GM06990 (cell line): ENCODE measurements at regions not wholly inside any gene's neighbourhood (a gene's known extent, or its start where the extent isn't known, plus 50 kb on each side); places are given as distances from the start of the nearest gene placed in this dataset.

ENCODE experiments used
- DNase-seq: peaks from one replicate; pipeline ENCODE4 v3.0.0-alpha.2; 2011; ENCODE audit not compliant: insufficient read length; ENCODE audit errors: extremely low read depth
- H3K27me3 ChIP-seq: replicated peaks from 2 replicates; pipeline ENCODE4 v1.6.0; 2011; ENCODE audit warnings: low read length; ENCODE audit not compliant: control insufficient read depth, insufficient read depth
- H3K36me3 ChIP-seq: 2 replicates; pipeline ENCODE4 v1.5.1; 2011; ENCODE audit warnings: low read length; ENCODE audit not compliant: control insufficient read depth, insufficient read depth
- H3K4me3 ChIP-seq: replicated peaks from 2 replicates; pipeline ENCODE4 v1.5.1; 2011; ENCODE audit warnings: low read depth, mild to moderate bottlenecking, control low read depth, low read length
- TF ChIP-seq, protein P1 (sequence below): IDR thresholded peaks from 2 replicates; pipeline ENCODE4 v1.5.1; 2011; ENCODE audit warnings: low read length, control low read depth, mild to moderate bottlenecking, inconsistent platforms; ENCODE audit not compliant: insufficient read depth, poor library complexity, severe bottlenecking

- DNase-seq: no peak
- TF ChIP-seq, protein P1, sequence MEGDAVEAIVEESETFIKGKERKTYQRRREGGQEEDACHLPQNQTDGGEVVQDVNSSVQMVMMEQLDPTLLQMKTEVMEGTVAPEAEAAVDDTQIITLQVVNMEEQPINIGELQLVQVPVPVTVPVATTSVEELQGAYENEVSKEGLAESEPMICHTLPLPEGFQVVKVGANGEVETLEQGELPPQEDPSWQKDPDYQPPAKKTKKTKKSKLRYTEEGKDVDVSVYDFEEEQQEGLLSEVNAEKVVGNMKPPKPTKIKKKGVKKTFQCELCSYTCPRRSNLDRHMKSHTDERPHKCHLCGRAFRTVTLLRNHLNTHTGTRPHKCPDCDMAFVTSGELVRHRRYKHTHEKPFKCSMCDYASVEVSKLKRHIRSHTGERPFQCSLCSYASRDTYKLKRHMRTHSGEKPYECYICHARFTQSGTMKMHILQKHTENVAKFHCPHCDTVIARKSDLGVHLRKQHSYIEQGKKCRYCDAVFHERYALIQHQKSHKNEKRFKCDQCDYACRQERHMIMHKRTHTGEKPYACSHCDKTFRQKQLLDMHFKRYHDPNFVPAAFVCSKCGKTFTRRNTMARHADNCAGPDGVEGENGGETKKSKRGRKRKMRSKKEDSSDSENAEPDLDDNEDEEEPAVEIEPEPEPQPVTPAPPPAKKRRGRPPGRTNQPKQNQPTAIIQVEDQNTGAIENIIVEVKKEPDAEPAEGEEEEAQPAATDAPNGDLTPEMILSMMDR: no peak
- no peaks in the 10 kb centered on the region for H3K36me3 ChIP-seq
Observed at GRCh38 chr16:51445250-51445649, 294.2 kb upstream of the SALL1 start.

DNA sequence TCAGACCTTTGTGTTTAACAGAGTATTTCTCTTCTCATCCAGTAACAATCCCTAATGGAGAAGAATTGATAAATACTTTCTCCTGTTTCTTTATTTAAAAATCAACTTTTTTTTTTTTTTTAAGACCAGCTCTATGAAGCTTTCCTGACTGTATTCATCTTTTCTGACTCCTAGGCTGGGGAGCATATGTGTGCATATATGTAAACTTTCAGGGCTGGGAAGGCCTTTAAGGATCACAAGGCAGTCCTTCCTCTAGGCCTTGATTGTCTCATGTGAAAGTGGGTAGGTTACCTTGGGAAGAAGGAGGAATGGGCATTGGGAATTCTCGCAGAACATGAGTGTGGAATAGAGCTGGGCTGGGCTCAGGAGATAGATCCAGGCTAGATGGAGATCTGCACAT, 292.9 kb upstream of the SALL1 start:
- TF ChIP-seq, protein P1: no peak
- Histone ChIP-seq H3K4me3 (no peak overlapping the region), H3K36me3 (no peaks in the 10 kb centered on the region), H3K27me3 (no peaks in the 10 kb centered on the region; the same call in 1 of the 2 replicates)
- no peak for DNase-seq

More at GRCh38 chr16:51445250-51445649, 294.2 kb upstream of the SALL1 start:
- Histone ChIP-seq H3K4me3 (no peak overlapping the region), H3K27me3 (no peaks in the 10 kb centered on the region; the same call in 1 of the 2 replicates)

GRCh38 chr16:51442141-51442870, 291.2 kb upstream of the SALL1 start:
- Histone ChIP-seq H3K4me3 (no peak overlapping the region), H3K36me3 (no peaks in the 10 kb centered on the region), H3K27me3 (no peaks in the 10 kb centered on the region; the same call in 1 of the 2 replicates)
- DNase-seq: no peak
- TF ChIP-seq, protein P1: no peak

DNA sequence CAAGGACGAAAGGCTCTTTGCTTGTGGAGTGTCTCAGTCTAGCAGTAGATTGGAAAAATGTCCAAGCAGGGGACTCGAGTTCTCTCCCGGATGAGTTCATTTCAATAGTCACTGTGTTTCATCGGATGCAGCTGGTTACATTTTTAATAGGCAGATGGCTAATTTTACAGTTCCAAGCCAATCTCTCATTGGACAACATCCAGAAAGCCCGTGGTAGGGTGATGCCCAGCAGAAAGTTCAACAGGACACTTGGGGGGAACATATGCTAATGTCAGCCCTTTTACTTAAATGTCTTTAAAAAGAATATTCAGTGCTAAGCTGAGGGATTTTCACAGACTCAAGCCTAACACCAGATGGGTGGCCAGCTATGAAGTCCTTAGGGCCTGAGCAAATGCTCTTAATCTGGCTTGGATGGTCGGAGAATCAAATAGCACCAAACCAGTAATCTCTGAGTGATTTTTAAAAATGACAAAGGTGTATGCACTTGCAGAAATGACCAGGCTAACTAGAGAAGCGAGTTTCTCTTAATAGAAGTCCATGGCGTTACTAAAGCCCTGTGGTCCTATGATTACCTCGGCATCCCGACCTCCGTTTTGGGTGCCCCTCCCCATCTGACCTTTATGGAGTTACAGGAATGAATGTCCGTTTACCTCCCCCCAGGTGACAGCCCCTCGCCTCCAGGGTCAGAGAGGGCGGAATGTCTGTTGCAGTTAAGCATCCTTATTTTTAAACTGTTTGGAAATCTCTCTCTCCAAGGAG, 289.2 kb upstream of the SALL1 start:
- Histone ChIP-seq H3K4me3 (no peak overlapping the region), H3K27me3 (no peaks in the 10 kb centered on the region; the same call in 1 of the 2 replicates), H3K36me3 (no peaks in the 10 kb centered on the region)
- DNase-seq: no peak
- TF ChIP-seq, protein P1: no peak

DNA sequence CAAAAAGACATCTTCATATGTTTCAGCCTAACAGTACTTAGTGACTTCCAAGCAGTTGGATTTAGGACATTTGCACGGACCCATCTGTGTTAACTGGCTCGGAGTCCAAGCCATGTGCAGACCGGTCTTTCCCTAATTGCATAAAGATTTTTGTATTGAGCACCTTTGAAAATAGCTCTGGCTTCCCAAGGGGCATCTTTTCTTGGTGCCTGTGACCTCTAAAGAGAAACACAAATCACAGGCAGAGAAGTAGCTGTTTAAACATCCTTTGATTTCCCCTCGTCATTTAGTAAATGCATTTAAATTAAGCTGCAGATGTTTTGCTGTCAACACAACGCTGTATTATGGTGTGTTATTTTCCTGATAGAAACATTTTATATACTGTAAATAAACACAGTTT, 288.2 kb upstream of the SALL1 start:
- Histone ChIP-seq H3K36me3 (no peaks in the 10 kb centered on the region), H3K4me3 (no peak overlapping the region), H3K27me3 (no peaks in the 10 kb centered on the region; the same call in 1 of the 2 replicates)
- TF ChIP-seq, protein P1: no peak
- DNase-seq: no peak
